Gastroesophageal sphincter (tissue), 3 donors: ENCODE measurements at regions not wholly inside any gene's neighbourhood (a gene's known extent, or its start where the extent isn't known, plus 50 kb on each side); places are given as distances from the start of the nearest gene placed in this dataset.

ENCODE experiments used
- POLR2A ChIP-seq, 2 donors: fragments of 450-650 bp; IDR thresholded peaks; one replicate each; pipeline ENCODE4 v1.6.1; 2017; ENCODE audit warnings: antibody characterized with exemption in 2 of 2, mild to moderate bottlenecking in 2 of 2, moderate library complexity in 1 of 2
- POLR2AphosphoS5 ChIP-seq: sonication (generic); formaldehyde crosslinking; IDR thresholded peaks from one replicate; pipeline ENCODE4 v1.6.1; 2017; ENCODE audit warnings: antibody characterized with exemption
- TF ChIP-seq, protein P1 (sequence below), 4 experiments: fragments of 200-600 bp in 2 of 4; fragments of 450-650 bp in 2 of 4; sonication (generic) in 1 of 4; IDR thresholded peaks; one replicate each; pipeline ENCODE4 v1.5.1; 2017 to 2019; ENCODE audit warnings: antibody characterized with exemption in 4 of 4, mild to moderate bottlenecking in 2 of 4, moderate library complexity in 2 of 4

GRCh38 chr4:12658146-12658545 is 826.0 kb downstream of the RAB28 start:
- TF ChIP-seq, protein P1, sequence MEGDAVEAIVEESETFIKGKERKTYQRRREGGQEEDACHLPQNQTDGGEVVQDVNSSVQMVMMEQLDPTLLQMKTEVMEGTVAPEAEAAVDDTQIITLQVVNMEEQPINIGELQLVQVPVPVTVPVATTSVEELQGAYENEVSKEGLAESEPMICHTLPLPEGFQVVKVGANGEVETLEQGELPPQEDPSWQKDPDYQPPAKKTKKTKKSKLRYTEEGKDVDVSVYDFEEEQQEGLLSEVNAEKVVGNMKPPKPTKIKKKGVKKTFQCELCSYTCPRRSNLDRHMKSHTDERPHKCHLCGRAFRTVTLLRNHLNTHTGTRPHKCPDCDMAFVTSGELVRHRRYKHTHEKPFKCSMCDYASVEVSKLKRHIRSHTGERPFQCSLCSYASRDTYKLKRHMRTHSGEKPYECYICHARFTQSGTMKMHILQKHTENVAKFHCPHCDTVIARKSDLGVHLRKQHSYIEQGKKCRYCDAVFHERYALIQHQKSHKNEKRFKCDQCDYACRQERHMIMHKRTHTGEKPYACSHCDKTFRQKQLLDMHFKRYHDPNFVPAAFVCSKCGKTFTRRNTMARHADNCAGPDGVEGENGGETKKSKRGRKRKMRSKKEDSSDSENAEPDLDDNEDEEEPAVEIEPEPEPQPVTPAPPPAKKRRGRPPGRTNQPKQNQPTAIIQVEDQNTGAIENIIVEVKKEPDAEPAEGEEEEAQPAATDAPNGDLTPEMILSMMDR (IDR thresholded peaks at IDR 0.05): no peak
- TF ChIP-seq POLR2AphosphoS5: no peak
- no peak for TF ChIP-seq POLR2A (IDR thresholded peaks at IDR 0.05)
